ENCODE measurements at regions not wholly inside any gene's neighbourhood (a gene's known extent, or its start where the extent isn't known, plus 50 kb on each side); places are given as distances from the start of the nearest gene placed in this dataset.

- H3K9me3 ChIP-seq (ENCODE audit: control insufficient read depth in 2 of 2, low read length in 2 of 2): no peaks in the 10 kb centered on the region
- H3K27ac ChIP-seq (ENCODE audit: low read depth in 2 of 2, low read length in 2 of 2): peak overlapping the region; percentile 87 to 93
- H3K27me3 ChIP-seq (ENCODE audit: control insufficient read depth in 2 of 2, insufficient read depth in 2 of 2, low read length in 2 of 2): no peaks in the 10 kb centered on the region
- H3K4me3 ChIP-seq (ENCODE audit: low read length in 2 of 2): peak overlapping the region; percentile 53 to 66
- no peaks in the 10 kb centered on the region for H3K36me3 ChIP-seq (ENCODE audit: control insufficient read depth in 2 of 2, insufficient read depth in 2 of 2, low read length in 2 of 2)
- H3K9ac ChIP-seq (ENCODE audit: low read depth in 1 of 2, low read length in 2 of 2): no peak overlapping the region
- peaks cover 9 to 32% of the 10 kb centered on the region in 2 donors for H3K4me1 ChIP-seq (ENCODE audit: control insufficient read depth in 2 of 2, insufficient read depth in 2 of 2, low read length in 2 of 2)
These were observed 588.0 kb downstream of the SOX6 start for GRCh38 chr11:15768321-15768720.

GRCh38 chr11:15769203-15769602, 587.1 kb downstream of the SOX6 start:
- H3K27ac ChIP-seq (ENCODE audit: low read depth in 2 of 2, low read length in 2 of 2): peak overlapping the region; percentile 87 to 93
- peaks cover 9 to 32% of the 10 kb centered on the region in 2 donors for H3K4me1 ChIP-seq (ENCODE audit: control insufficient read depth in 2 of 2, insufficient read depth in 2 of 2, low read length in 2 of 2)
- no peaks in the 10 kb centered on the region for H3K9me3 ChIP-seq (ENCODE audit: control insufficient read depth in 2 of 2, low read length in 2 of 2)
- no peak overlapping the region for H3K9ac ChIP-seq (ENCODE audit: low read depth in 1 of 2, low read length in 2 of 2)
- no peaks in the 10 kb centered on the region for H3K36me3 ChIP-seq (ENCODE audit: control insufficient read depth in 2 of 2, insufficient read depth in 2 of 2, low read length in 2 of 2)
- H3K27me3 ChIP-seq (ENCODE audit: control insufficient read depth in 2 of 2, insufficient read depth in 2 of 2, low read length in 2 of 2): no peaks in the 10 kb centered on the region
- H3K4me3 ChIP-seq (ENCODE audit: low read length in 2 of 2): peak overlapping the region; percentile 48 to 61

- Histone ChIP-seq H3K27ac (ENCODE audit: low read depth in 2 of 2, low read length in 2 of 2) (no peak overlapping the region), H3K9me3 (ENCODE audit: control insufficient read depth in 2 of 2, low read length in 2 of 2) (no peaks in the 10 kb centered on the region), H3K9ac (ENCODE audit: low read depth in 1 of 2, low read length in 2 of 2) (no peak overlapping the region), H3K4me1 (ENCODE audit: control insufficient read depth in 2 of 2, insufficient read depth in 2 of 2, low read length in 2 of 2) (peaks cover 7 to 27% of the 10 kb centered on the region in 2 donors), H3K36me3 (ENCODE audit: control insufficient read depth in 2 of 2, insufficient read depth in 2 of 2, low read length in 2 of 2) (no peaks in the 10 kb centered on the region), H3K27me3 (ENCODE audit: control insufficient read depth in 2 of 2, insufficient read depth in 2 of 2, low read length in 2 of 2) (no peaks in the 10 kb centered on the region), H3K4me3 (ENCODE audit: low read length in 2 of 2) (no peak overlapping the region)
These were observed 585.4 kb downstream of the SOX6 start for GRCh38 chr11:15770798-15771414.

- H3K9me3 ChIP-seq (ENCODE audit: control insufficient read depth in 2 of 2, low read length in 2 of 2): no peaks in the 10 kb centered on the region
- no peaks in the 10 kb centered on the region for H3K27me3 ChIP-seq (ENCODE audit: control insufficient read depth in 2 of 2, insufficient read depth in 2 of 2, low read length in 2 of 2)
- no peaks in the 10 kb centered on the region for H3K36me3 ChIP-seq (ENCODE audit: control insufficient read depth in 2 of 2, insufficient read depth in 2 of 2, low read length in 2 of 2)
- H3K27ac ChIP-seq (ENCODE audit: low read depth in 2 of 2, low read length in 2 of 2): no peak overlapping the region
- no peak overlapping the region for H3K9ac ChIP-seq (ENCODE audit: low read depth in 1 of 2, low read length in 2 of 2)
- H3K4me1 ChIP-seq (ENCODE audit: control insufficient read depth in 2 of 2, insufficient read depth in 2 of 2, low read length in 2 of 2): peaks cover 7 to 25% of the 10 kb centered on the region in 2 donors
- H3K4me3 ChIP-seq (ENCODE audit: low read length in 2 of 2): no peak overlapping the region
These were observed 583.8 kb downstream of the SOX6 start for GRCh38 chr11:15772547-15772946.

GRCh38 chr11:15772981-15773380, 583.4 kb downstream of the SOX6 start:
- H3K9ac ChIP-seq (ENCODE audit: low read depth in 1 of 2, low read length in 2 of 2): no peak overlapping the region
- peaks cover 7 to 25% of the 10 kb centered on the region in 2 donors for H3K4me1 ChIP-seq (ENCODE audit: control insufficient read depth in 2 of 2, insufficient read depth in 2 of 2, low read length in 2 of 2)
- H3K36me3 ChIP-seq (ENCODE audit: control insufficient read depth in 2 of 2, insufficient read depth in 2 of 2, low read length in 2 of 2): no peaks in the 10 kb centered on the region
- H3K27ac ChIP-seq (ENCODE audit: low read depth in 2 of 2, low read length in 2 of 2): no peak overlapping the region
- H3K9me3 ChIP-seq (ENCODE audit: control insufficient read depth in 2 of 2, low read length in 2 of 2): no peaks in the 10 kb centered on the region
- H3K27me3 ChIP-seq (ENCODE audit: control insufficient read depth in 2 of 2, insufficient read depth in 2 of 2, low read length in 2 of 2): no peaks in the 10 kb centered on the region
- no peak overlapping the region for H3K4me3 ChIP-seq (ENCODE audit: low read length in 2 of 2)

GRCh38 chr11:15773476-15774387, 582.6 kb downstream of the SOX6 start:
- peaks cover 6 to 17% of the 10 kb centered on the region in 2 donors for H3K4me1 ChIP-seq (ENCODE audit: control insufficient read depth in 2 of 2, insufficient read depth in 2 of 2, low read length in 2 of 2)
- H3K27me3 ChIP-seq (ENCODE audit: control insufficient read depth in 2 of 2, insufficient read depth in 2 of 2, low read length in 2 of 2): no peaks in the 10 kb centered on the region
- no peak overlapping the region for H3K4me3 ChIP-seq (ENCODE audit: low read length in 2 of 2)
- H3K36me3 ChIP-seq (ENCODE audit: control insufficient read depth in 2 of 2, insufficient read depth in 2 of 2, low read length in 2 of 2): no peaks in the 10 kb centered on the region
- no peak overlapping the region for H3K27ac ChIP-seq (ENCODE audit: low read depth in 2 of 2, low read length in 2 of 2)
- H3K9ac ChIP-seq (ENCODE audit: low read depth in 1 of 2, low read length in 2 of 2): no peak overlapping the region
- no peaks in the 10 kb centered on the region for H3K9me3 ChIP-seq (ENCODE audit: control insufficient read depth in 2 of 2, low read length in 2 of 2)

- Histone ChIP-seq H3K4me3 (ENCODE audit: low read length in 2 of 2) (no peak overlapping the region), H3K27me3 (ENCODE audit: control insufficient read depth in 2 of 2, insufficient read depth in 2 of 2, low read length in 2 of 2) (no peaks in the 10 kb centered on the region), H3K27ac (ENCODE audit: low read depth in 2 of 2, low read length in 2 of 2) (no peak overlapping the region), H3K9me3 (ENCODE audit: control insufficient read depth in 2 of 2, low read length in 2 of 2) (no peaks in the 10 kb centered on the region), H3K9ac (ENCODE audit: low read depth in 1 of 2, low read length in 2 of 2) (no peak overlapping the region), H3K4me1 (ENCODE audit: control insufficient read depth in 2 of 2, insufficient read depth in 2 of 2, low read length in 2 of 2) (peaks cover 3 to 13% of the 10 kb centered on the region in 2 donors), H3K36me3 (ENCODE audit: control insufficient read depth in 2 of 2, insufficient read depth in 2 of 2, low read length in 2 of 2) (no peaks in the 10 kb centered on the region)
These were observed 581.9 kb downstream of the SOX6 start for GRCh38 chr11:15774388-15774939.

GRCh38 chr11:15775015-15775541, 581.3 kb downstream of the SOX6 start:
- Histone ChIP-seq H3K4me1 (ENCODE audit: control insufficient read depth in 2 of 2, insufficient read depth in 2 of 2, low read length in 2 of 2) (peaks cover 0 to 8% of the 10 kb centered on the region in 2 donors), H3K27me3 (ENCODE audit: control insufficient read depth in 2 of 2, insufficient read depth in 2 of 2, low read length in 2 of 2) (no peaks in the 10 kb centered on the region), H3K9ac (ENCODE audit: low read depth in 1 of 2, low read length in 2 of 2) (no peak overlapping the region), H3K36me3 (ENCODE audit: control insufficient read depth in 2 of 2, insufficient read depth in 2 of 2, low read length in 2 of 2) (no peaks in the 10 kb centered on the region), H3K9me3 (ENCODE audit: control insufficient read depth in 2 of 2, low read length in 2 of 2) (no peaks in the 10 kb centered on the region), H3K4me3 (ENCODE audit: low read length in 2 of 2) (no peak overlapping the region), H3K27ac (ENCODE audit: low read depth in 2 of 2, low read length in 2 of 2) (no peak overlapping the region)

GRCh38 chr11:15775797-15776196, 580.5 kb downstream of the SOX6 start:
- H3K9ac ChIP-seq (ENCODE audit: low read depth in 1 of 2, low read length in 2 of 2): no peak overlapping the region
- H3K36me3 ChIP-seq (ENCODE audit: control insufficient read depth in 2 of 2, insufficient read depth in 2 of 2, low read length in 2 of 2): no peaks in the 10 kb centered on the region
- H3K9me3 ChIP-seq (ENCODE audit: control insufficient read depth in 2 of 2, low read length in 2 of 2): no peaks in the 10 kb centered on the region
- H3K4me3 ChIP-seq (ENCODE audit: low read length in 2 of 2): no peak overlapping the region
- no peaks in the 10 kb centered on the region for H3K27me3 ChIP-seq (ENCODE audit: control insufficient read depth in 2 of 2, insufficient read depth in 2 of 2, low read length in 2 of 2)
- H3K4me1 ChIP-seq (ENCODE audit: control insufficient read depth in 2 of 2, insufficient read depth in 2 of 2, low read length in 2 of 2): peaks cover 0 to under 1% of the 10 kb centered on the region in 2 donors
- H3K27ac ChIP-seq (ENCODE audit: low read depth in 2 of 2, low read length in 2 of 2): no peak overlapping the region

GRCh38 chr11:15776366-15776765, 580.0 kb downstream of the SOX6 start:
- no peaks in the 10 kb centered on the region for H3K4me1 ChIP-seq (ENCODE audit: control insufficient read depth in 2 of 2, insufficient read depth in 2 of 2, low read length in 2 of 2)
- no peak overlapping the region for H3K27ac ChIP-seq (ENCODE audit: low read depth in 2 of 2, low read length in 2 of 2)
- H3K9me3 ChIP-seq (ENCODE audit: control insufficient read depth in 2 of 2, low read length in 2 of 2): no peaks in the 10 kb centered on the region
- H3K27me3 ChIP-seq (ENCODE audit: control insufficient read depth in 2 of 2, insufficient read depth in 2 of 2, low read length in 2 of 2): no peaks in the 10 kb centered on the region
- H3K4me3 ChIP-seq (ENCODE audit: low read length in 2 of 2): no peak overlapping the region
- no peaks in the 10 kb centered on the region for H3K36me3 ChIP-seq (ENCODE audit: control insufficient read depth in 2 of 2, insufficient read depth in 2 of 2, low read length in 2 of 2)
- H3K9ac ChIP-seq (ENCODE audit: low read depth in 1 of 2, low read length in 2 of 2): no peak overlapping the region
